HCT116 (cell line): ENCODE measurements at regions not wholly inside any gene's neighbourhood (a gene's known extent, or its start where the extent isn't known, plus 50 kb on each side); places are given as distances from the start of the nearest gene placed in this dataset.

Source experiments
- ATAC-seq: fragments of 200-7000 bp; cut with Tn5 transposase; 2 replicates; pipeline ENCODE4 v1.9.1; 2020; ENCODE audit warnings: mild to moderate bottlenecking, moderate library complexity
- BruUV-seq: library from RNA; stranded (reverse); fragments of 400-500 nt; replicated peaks from 2 replicates; lab custom pipeline; 2021; lab: Mats Ljungman, UMichigan
- CTCF ChIA-PET: fragments of 300-600 bp; sonication (Branson Sonifier 250); formaldehyde crosslinking; loops from one replicate; lab custom pipeline; 2021; ENCODE audit warnings: antibody characterized with exemption; lab: Charles Lee
- POLR2A ChIA-PET: fragments of 300-600, 350-600 bp; sonication (Branson Sonifier 250); formaldehyde crosslinking; loops from one replicate; lab custom pipeline; 2021; ENCODE audit warnings: antibody characterized with exemption; lab: Charles Lee
- RAD21 ChIA-PET, 2 experiments: fragments of 300-600 bp; sonication (Branson Sonifier 250); formaldehyde crosslinking; loops; one replicate each; lab custom pipeline; 2023; ENCODE audit warnings: low total read pairs in 2 of 2; ENCODE audit not compliant: uncharacterized antibody in 2 of 2, unreplicated experiment in 2 of 2, low non-redundant PET in 1 of 2; lab: Charles Lee
- DNase-seq: peaks from one replicate; pipeline ENCODE4 v3.0.0-alpha.2; 2010; ENCODE audit warnings: low read depth, low spot score
- H2AFZ ChIP-seq: fragments of 200-600 bp; shearing (Covaris generic), sonication (generic); 2 replicates; pipeline ENCODE4 v1.6.1; 2017; ENCODE audit warnings: low read depth, mixed run types, mixed read lengths, antibody characterized with exemption, low read length; ENCODE audit not compliant: poor library complexity, severe bottlenecking
- H3K27ac ChIP-seq: 2 replicates; pipeline ENCODE4 v1.5.1; 2012; ENCODE audit warnings: low read depth, low read length
- H3K27me3 ChIP-seq: fragments of 200-600 bp; sonication (generic); 2 replicates; pipeline ENCODE4 v1.6.1; 2016; ENCODE audit warnings: mixed run types, low read length, mixed read lengths; ENCODE audit not compliant: insufficient read depth
- H3K36me3 ChIP-seq, 2 experiments: fragments of 200-500 bp in 1 of 2; fragments of 200-600 bp in 1 of 2; sonication (Bioruptor generic) in 1 of 2; sonication (generic) in 1 of 2; 2 replicates each; pipeline versions ENCODE4 v1.5.1 to v1.6.1; 2014 to 2016; ENCODE audit warnings: low read length in 2 of 2, inconsistent platforms in 1 of 2, mixed read lengths in 1 of 2, mixed run types in 1 of 2; ENCODE audit not compliant: insufficient read depth in 2 of 2, control insufficient read depth in 1 of 2
- H3K4me1 ChIP-seq, 2 experiments: fragments of 200-600 bp in 1 of 2; sonication (generic) in 1 of 2; 2 replicates each; pipeline versions ENCODE4 v1.5.1 to v1.6.1; 2012 to 2017; ENCODE audit warnings: low read length in 2 of 2, inconsistent platforms in 1 of 2, mild to moderate bottlenecking in 1 of 2, mixed read lengths in 1 of 2, mixed run types in 1 of 2, moderate library complexity in 1 of 2; ENCODE audit not compliant: insufficient read depth in 2 of 2, control insufficient read depth in 1 of 2
- H3K4me2 ChIP-seq: fragments of 200-600 bp; sonication (generic); 2 replicates; pipeline ENCODE4 v1.6.1; 2017; ENCODE audit warnings: mixed run types, low read length, mixed read lengths
- H3K4me3 ChIP-seq, 2 experiments: fragments of 200-600 bp in 1 of 2; sonication (generic) in 1 of 2; replicated peaks in 1 of 2; 2 replicates each; pipeline ENCODE4 v1.5.1; 2011 to 2016; ENCODE audit warnings: low read length in 2 of 2, control low read depth in 1 of 2, low read depth in 1 of 2, mild to moderate bottlenecking in 1 of 2, mixed read lengths in 1 of 2, mixed run types in 1 of 2
- H3K79me2 ChIP-seq: fragments of 200-600 bp; sonication (generic); 2 replicates; pipeline ENCODE4 v1.6.1; 2017; ENCODE audit warnings: mild to moderate bottlenecking, mixed run types, low read length, moderate library complexity, mixed read lengths; ENCODE audit not compliant: insufficient read depth
- H3K9ac ChIP-seq: fragments of 200-600 bp; sonication (generic); 2 replicates; pipeline ENCODE4 v1.6.1; 2016; ENCODE audit warnings: low read length, mixed read lengths
- H3K9me2 ChIP-seq: fragments of 200-600 bp; sonication (generic), shearing (Covaris generic); 2 replicates; pipeline ENCODE4 v1.6.1; 2017; ENCODE audit warnings: mixed run types, mild to moderate bottlenecking, moderate library complexity; ENCODE audit not compliant: insufficient read depth
- H3K9me3 ChIP-seq, 2 experiments: fragments of 200-500 bp in 1 of 2; fragments of 200-600 bp in 1 of 2; sonication (Bioruptor generic) in 1 of 2; sonication (generic) in 1 of 2; 2 replicates each; pipeline ENCODE4 v1.6.1; 2014 to 2017; ENCODE audit warnings: low read length in 2 of 2, mixed read lengths in 2 of 2, inconsistent platforms in 1 of 2, low read depth in 1 of 2, mild to moderate bottlenecking in 1 of 2, mixed run types in 1 of 2, moderate library complexity in 1 of 2; ENCODE audit not compliant: control insufficient read depth in 1 of 2, insufficient read depth in 1 of 2
- H4K20me1 ChIP-seq: fragments of 200-600 bp; sonication (generic), shearing (Covaris generic); 2 replicates; pipeline ENCODE4 v1.6.1; 2017; ENCODE audit warnings: mixed run types, mild to moderate bottlenecking, moderate library complexity; ENCODE audit not compliant: insufficient read depth
- CEBPB ChIP-seq: IDR thresholded peaks from 2 replicates; pipeline ENCODE4 v1.6.1; 2012; ENCODE audit warnings: low read depth
- EGR1 ChIP-seq: IDR thresholded peaks from 2 replicates; pipeline ENCODE4 v1.6.1; 2012; ENCODE audit warnings: low read depth
- ELF1 ChIP-seq: IDR thresholded peaks from 2 replicates; pipeline ENCODE4 v1.6.1; 2012; ENCODE audit warnings: low read depth, borderline replicate concordance
- EZH2 ChIP-seq: fragments of 200-600 bp; sonication (generic); IDR thresholded peaks from 2 replicates; pipeline ENCODE4 v1.6.1; 2017; ENCODE audit warnings: antibody characterized with exemption, mixed run types
- EZH2phosphoT487 ChIP-seq: fragments of 200-600 bp; IDR thresholded peaks from 2 replicates; pipeline ENCODE4 v1.6.1; 2018; ENCODE audit warnings: antibody characterized with exemption, borderline replicate concordance
- FOSL1 ChIP-seq: IDR thresholded peaks from 2 replicates; pipeline ENCODE4 v1.6.1; 2012; ENCODE audit warnings: low read depth
- JUND ChIP-seq: IDR thresholded peaks from 2 replicates; pipeline ENCODE4 v1.6.1; 2012
- MAX ChIP-seq: IDR thresholded peaks from 2 replicates; pipeline ENCODE4 v1.6.1; 2012
- POLR2A ChIP-seq: IDR thresholded peaks from 2 replicates; pipeline ENCODE4 v1.7.0; 2011; ENCODE audit warnings: borderline replicate concordance; ENCODE audit not compliant: insufficient read depth, insufficient read length; ENCODE audit errors: extremely low read depth
- POLR2AphosphoS5 ChIP-seq: IDR thresholded peaks from 2 replicates; pipeline ENCODE4 v1.6.1; 2011; ENCODE audit warnings: mild to moderate bottlenecking, low read depth, low read length, moderate library complexity
- RAD21 ChIP-seq: IDR thresholded peaks from 2 replicates; pipeline ENCODE4 v1.6.1; 2012; ENCODE audit warnings: low read depth, mild to moderate bottlenecking
- SIN3A ChIP-seq: IDR thresholded peaks from 2 replicates; pipeline ENCODE4 v1.6.1; 2012; ENCODE audit warnings: low read depth
- SP1 ChIP-seq: IDR thresholded peaks from 2 replicates; pipeline ENCODE4 v1.6.1; 2012; ENCODE audit warnings: low read depth
- SRF ChIP-seq: IDR thresholded peaks from 2 replicates; pipeline ENCODE4 v1.6.1; 2012; ENCODE audit warnings: low read depth
- YY1 ChIP-seq: IDR thresholded peaks from 2 replicates; pipeline ENCODE4 v1.6.1; 2011; ENCODE audit warnings: low read length, low read depth, moderate library complexity, mild to moderate bottlenecking; ENCODE audit not compliant: insufficient replicate concordance; ENCODE audit errors: extremely low read depth
- ZFX ChIP-seq: fragments of 450-650 bp; IDR thresholded peaks from 2 replicates; pipeline ENCODE4 v1.6.1; 2017
- intact Hi-C: fragments of 100-400 bp; cut with micrococcal nuclease; formaldehyde crosslinking; loops from 2 replicates; pipeline ENCODE4 v1.10.0; 2022
- TF ChIP-seq, protein P1 (sequence below): IDR thresholded peaks from 2 replicates; pipeline ENCODE4 v1.6.1; 2012; ENCODE audit warnings: low read depth

DNA sequence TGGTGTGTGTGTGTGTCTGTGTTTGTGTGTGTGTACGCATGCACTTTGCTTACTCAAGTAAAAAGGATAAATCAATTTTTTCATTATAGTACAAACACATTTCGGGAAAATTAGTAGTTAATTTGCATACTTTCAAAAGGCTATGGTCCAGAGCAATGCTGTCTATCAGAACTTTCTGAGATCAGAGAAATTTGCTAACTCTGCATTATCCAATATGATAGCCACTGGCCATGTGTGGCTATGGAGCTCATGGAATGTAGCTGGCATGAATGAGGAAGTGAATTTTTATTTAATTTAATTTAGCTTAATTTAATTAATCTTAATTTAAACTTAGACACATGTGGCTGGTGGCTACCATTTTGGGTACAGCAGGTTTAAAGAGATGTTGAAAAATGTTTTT is 289.6 kb downstream of the MAT2B start (continued):
- no peak for TF ChIP-seq JUND
- no peak for TF ChIP-seq POLR2AphosphoS5
- TF ChIP-seq CEBPB: no peak

DNA sequence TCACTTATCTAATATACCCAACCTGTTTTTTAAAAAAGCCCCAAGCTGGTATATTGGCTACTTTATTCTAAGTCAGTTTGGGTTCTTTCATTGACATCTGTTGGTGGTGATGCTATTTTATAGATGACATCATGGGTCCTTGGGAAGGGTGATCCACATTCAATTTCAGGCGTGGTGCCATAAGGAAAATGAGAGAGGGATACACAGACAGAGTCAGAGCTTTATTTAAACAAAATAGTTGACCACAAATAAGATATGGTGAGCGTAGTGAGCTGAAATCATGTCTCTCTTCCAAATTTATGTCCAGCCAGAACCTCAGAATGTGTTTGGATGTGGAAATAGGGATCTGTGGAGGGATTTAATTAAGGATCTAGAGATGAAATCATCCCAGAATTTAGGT is 302.4 kb downstream of the MAT2B start:
- ChIA-PET CTCF (no interaction called here), RAD21 (no interaction called here), POLR2A (no interaction called here)
- BruUV-seq: no TSS peak
- Histone ChIP-seq H3K9ac (no peak overlapping the region), H3K4me2 (no peak overlapping the region), H3K4me1 (no peaks in the 10 kb centered on the region), H3K4me3 (no peak overlapping the region), H3K36me3 (no peaks in the 10 kb centered on the region), H3K27ac (no peak overlapping the region), H3K27me3 (no peaks in the 10 kb centered on the region), H3K79me2 (no peaks in the 10 kb centered on the region), H4K20me1 (no peaks in the 10 kb centered on the region), H3K9me2 (no peaks in the 10 kb centered on the region), H3K9me3 (0 out of 4 replicates have a peak, but pooled peaks cover 0 to 3% of the 10 kb centered on the region in 2 experiments), H2AFZ (no peak overlapping the region)
- intact Hi-C loops: no loop called here
- DNase-seq: no peak
- no peak for TF ChIP-seq EGR1
- TF ChIP-seq SP1: no peak
- no peak for TF ChIP-seq RAD21
- no peak for TF ChIP-seq ZFX
- TF ChIP-seq POLR2A: no peak
- no peak for ATAC-seq

GRCh38 chr5:163809473-163809872 is 304.1 kb downstream of the MAT2B start:
- ChIA-PET POLR2A (no interaction called here), CTCF (no interaction called here), RAD21 (no interaction called here)
- no peak overlapping the region for H3K9ac ChIP-seq
- no peaks in the 10 kb centered on the region for H3K4me1 ChIP-seq
- no peak overlapping the region for H3K4me2 ChIP-seq
- H3K9me3 ChIP-seq: 0 out of 4 replicates have a peak, but pooled peaks cover 0 to 3% of the 10 kb centered on the region in 2 experiments
- no peaks in the 10 kb centered on the region for H4K20me1 ChIP-seq
- no peak overlapping the region for H3K27ac ChIP-seq
- TF ChIP-seq FOSL1: no peak
- TF ChIP-seq, protein P1, sequence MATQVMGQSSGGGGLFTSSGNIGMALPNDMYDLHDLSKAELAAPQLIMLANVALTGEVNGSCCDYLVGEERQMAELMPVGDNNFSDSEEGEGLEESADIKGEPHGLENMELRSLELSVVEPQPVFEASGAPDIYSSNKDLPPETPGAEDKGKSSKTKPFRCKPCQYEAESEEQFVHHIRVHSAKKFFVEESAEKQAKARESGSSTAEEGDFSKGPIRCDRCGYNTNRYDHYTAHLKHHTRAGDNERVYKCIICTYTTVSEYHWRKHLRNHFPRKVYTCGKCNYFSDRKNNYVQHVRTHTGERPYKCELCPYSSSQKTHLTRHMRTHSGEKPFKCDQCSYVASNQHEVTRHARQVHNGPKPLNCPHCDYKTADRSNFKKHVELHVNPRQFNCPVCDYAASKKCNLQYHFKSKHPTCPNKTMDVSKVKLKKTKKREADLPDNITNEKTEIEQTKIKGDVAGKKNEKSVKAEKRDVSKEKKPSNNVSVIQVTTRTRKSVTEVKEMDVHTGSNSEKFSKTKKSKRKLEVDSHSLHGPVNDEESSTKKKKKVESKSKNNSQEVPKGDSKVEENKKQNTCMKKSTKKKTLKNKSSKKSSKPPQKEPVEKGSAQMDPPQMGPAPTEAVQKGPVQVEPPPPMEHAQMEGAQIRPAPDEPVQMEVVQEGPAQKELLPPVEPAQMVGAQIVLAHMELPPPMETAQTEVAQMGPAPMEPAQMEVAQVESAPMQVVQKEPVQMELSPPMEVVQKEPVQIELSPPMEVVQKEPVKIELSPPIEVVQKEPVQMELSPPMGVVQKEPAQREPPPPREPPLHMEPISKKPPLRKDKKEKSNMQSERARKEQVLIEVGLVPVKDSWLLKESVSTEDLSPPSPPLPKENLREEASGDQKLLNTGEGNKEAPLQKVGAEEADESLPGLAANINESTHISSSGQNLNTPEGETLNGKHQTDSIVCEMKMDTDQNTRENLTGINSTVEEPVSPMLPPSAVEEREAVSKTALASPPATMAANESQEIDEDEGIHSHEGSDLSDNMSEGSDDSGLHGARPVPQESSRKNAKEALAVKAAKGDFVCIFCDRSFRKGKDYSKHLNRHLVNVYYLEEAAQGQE: no peak
- no peak for TF ChIP-seq CEBPB
- TF ChIP-seq POLR2A: no peak
- TF ChIP-seq RAD21: no peak
- no peak for TF ChIP-seq EZH2
- TF ChIP-seq SRF: no peak
- no peak for TF ChIP-seq MAX
- no peak for TF ChIP-seq YY1
- no peak for TF ChIP-seq SIN3A
- TF ChIP-seq ELF1: no peak
- no peak for TF ChIP-seq EZH2phosphoT487
- H3K36me3 ChIP-seq: no peaks in the 10 kb centered on the region
- no TSS peak for BruUV-seq
- H3K27me3 ChIP-seq: no peaks in the 10 kb centered on the region
- ATAC-seq (no peak), DNase-seq (no peak)
- no peaks in the 10 kb centered on the region for H3K9me2 ChIP-seq
- no peak overlapping the region for H2AFZ ChIP-seq
- no peak overlapping the region for H3K4me3 ChIP-seq
- intact Hi-C loops: no loop called here
- no peaks in the 10 kb centered on the region for H3K79me2 ChIP-seq
